Muscle layer of duodenum (tissue), 2 donors: ENCODE measurements at regions not wholly inside any gene's neighbourhood (a gene's known extent, or its start where the extent isn't known, plus 50 kb on each side); places are given as distances from the start of the nearest gene placed in this dataset.

Experiments used
- H3K27ac ChIP-seq: one replicate; pipeline ENCODE4 v1.7.0; 2013; ENCODE audit warnings: mild to moderate bottlenecking, low read length
- H3K27me3 ChIP-seq: one replicate; pipeline ENCODE4 v1.7.0; 2013; ENCODE audit warnings: low read depth, mild to moderate bottlenecking, control low read depth, low read length
- H3K36me3 ChIP-seq, 2 donors: one replicate each; pipeline ENCODE4 v1.7.0; 2013; ENCODE audit warnings: low read length in 2 of 2, control low read depth in 1 of 2, mild to moderate bottlenecking in 1 of 2; ENCODE audit not compliant: insufficient read depth in 2 of 2, control insufficient read depth in 1 of 2
- H3K4me1 ChIP-seq, 2 donors: one replicate each; pipeline ENCODE4 v1.7.0; 2013; ENCODE audit warnings: low read length in 2 of 2, mild to moderate bottlenecking in 2 of 2, control low read depth in 1 of 2, moderate library complexity in 1 of 2; ENCODE audit not compliant: insufficient read depth in 2 of 2, control insufficient read depth in 1 of 2
- H3K4me3 ChIP-seq, 2 donors: one replicate each; pipeline ENCODE4 v1.7.0; 2013; ENCODE audit warnings: low read length in 2 of 2, low read depth in 1 of 2, mild to moderate bottlenecking in 1 of 2
- H3K9me3 ChIP-seq, 2 donors: one replicate each; pipeline ENCODE4 v1.7.0; 2013; ENCODE audit warnings: low read length in 2 of 2, control low read depth in 1 of 2, mild to moderate bottlenecking in 1 of 2; ENCODE audit not compliant: control insufficient read depth in 1 of 2
- donor health status: healthy.

DNA sequence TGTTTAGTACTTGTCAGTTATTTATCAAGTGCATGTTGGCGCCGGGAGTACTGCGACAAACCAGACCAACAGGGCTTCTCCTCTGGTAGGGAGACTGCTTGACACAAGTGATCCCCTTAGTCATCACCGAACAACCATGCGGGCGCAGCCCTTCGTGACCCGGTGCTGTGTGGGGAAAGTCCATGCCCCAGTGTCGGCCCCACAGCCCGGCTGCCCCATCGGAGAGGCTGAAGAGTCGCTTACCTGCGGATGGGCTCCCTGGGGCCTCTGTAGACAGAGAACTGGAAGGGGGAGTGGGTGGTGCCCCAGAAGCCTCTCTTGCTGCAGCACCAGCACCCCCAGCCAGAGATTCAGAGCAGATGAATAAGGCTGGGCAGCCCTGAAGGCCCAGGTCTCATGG, 90.3 kb upstream of the PRR23E start:
- H3K4me3 ChIP-seq, result no peak overlapping the region
- H3K4me1 ChIP-seq, result no peaks in the 10 kb centered on the region
- no peak overlapping the region for H3K27ac ChIP-seq
- no peaks in the 10 kb centered on the region for H3K36me3 ChIP-seq
- H3K27me3 ChIP-seq, result no peaks in the 10 kb centered on the region
- H3K9me3 ChIP-seq, result no peaks in the 10 kb centered on the region

DNA sequence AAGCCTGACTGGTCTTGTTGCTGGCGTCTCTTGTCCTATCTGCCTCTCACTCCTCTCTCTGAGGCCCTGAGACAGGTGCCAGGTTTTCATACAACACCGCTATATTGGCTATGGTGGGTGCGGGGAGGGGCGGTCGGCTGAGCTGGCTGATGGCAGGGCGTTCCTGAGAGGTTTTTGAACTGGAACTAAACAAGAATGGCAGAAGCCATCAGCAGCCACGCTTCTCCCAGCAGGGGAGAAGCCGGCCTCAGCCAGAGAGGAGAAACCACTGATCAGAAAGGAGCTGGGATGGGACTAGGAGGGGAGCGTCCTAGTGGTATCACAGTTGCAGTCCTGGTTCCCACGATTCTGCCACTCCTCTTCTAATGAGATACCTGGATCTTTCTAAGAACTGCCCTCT, 89.9 kb upstream of the PRR23E start:
- no peaks in the 10 kb centered on the region for H3K4me1 ChIP-seq
- H3K27ac ChIP-seq, result no peak overlapping the region
- no peaks in the 10 kb centered on the region for H3K27me3 ChIP-seq
- no peaks in the 10 kb centered on the region for H3K9me3 ChIP-seq
- no peaks in the 10 kb centered on the region for H3K36me3 ChIP-seq
- no peak overlapping the region for H3K4me3 ChIP-seq

- no peaks in the 10 kb centered on the region for H3K36me3 ChIP-seq
- no peak overlapping the region for H3K4me3 ChIP-seq
- no peaks in the 10 kb centered on the region for H3K4me1 ChIP-seq
- H3K27ac ChIP-seq, result no peak overlapping the region
- no peaks in the 10 kb centered on the region for H3K9me3 ChIP-seq
- H3K27me3 ChIP-seq, result no peaks in the 10 kb centered on the region
Observed at GRCh38 chr3:127104586-127104985, 88.3 kb upstream of the PRR23E start.

DNA sequence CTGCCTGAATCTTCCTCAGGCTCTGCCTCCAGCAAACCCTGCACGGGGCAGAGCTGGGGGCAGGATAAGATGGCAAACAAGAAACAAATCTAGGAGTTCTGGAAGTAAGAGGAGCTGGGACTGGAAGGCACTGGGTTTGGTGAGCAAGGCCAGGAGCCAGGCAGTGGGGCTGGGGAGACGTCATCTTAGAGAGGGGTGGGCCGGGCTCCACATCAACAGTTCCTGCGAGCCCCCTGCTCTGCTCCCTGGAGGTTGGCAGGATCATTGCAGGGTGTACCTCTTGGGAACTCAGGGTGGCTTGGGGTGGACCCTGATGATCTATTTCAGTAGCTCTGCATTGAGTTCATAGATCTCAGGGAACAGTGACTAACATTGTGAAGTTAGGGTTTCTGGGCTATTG, 87.3 kb upstream of the PRR23E start:
- Histone ChIP-seq H3K9me3 (no peaks in the 10 kb centered on the region), H3K4me3 (no peak overlapping the region), H3K36me3 (no peaks in the 10 kb centered on the region), H3K27me3 (no peaks in the 10 kb centered on the region), H3K4me1 (no peaks in the 10 kb centered on the region), H3K27ac (no peak overlapping the region)

- no peak overlapping the region for H3K4me3 ChIP-seq
- H3K36me3 ChIP-seq, result no peaks in the 10 kb centered on the region
- no peaks in the 10 kb centered on the region for H3K4me1 ChIP-seq
- H3K27ac ChIP-seq, result no peak overlapping the region
- H3K27me3 ChIP-seq, result no peaks in the 10 kb centered on the region
- peaks cover 0 to 2% of the 10 kb centered on the region in 2 donors for H3K9me3 ChIP-seq
Observed at GRCh38 chr3:127106053-127106452, 86.9 kb upstream of the PRR23E start.

DNA sequence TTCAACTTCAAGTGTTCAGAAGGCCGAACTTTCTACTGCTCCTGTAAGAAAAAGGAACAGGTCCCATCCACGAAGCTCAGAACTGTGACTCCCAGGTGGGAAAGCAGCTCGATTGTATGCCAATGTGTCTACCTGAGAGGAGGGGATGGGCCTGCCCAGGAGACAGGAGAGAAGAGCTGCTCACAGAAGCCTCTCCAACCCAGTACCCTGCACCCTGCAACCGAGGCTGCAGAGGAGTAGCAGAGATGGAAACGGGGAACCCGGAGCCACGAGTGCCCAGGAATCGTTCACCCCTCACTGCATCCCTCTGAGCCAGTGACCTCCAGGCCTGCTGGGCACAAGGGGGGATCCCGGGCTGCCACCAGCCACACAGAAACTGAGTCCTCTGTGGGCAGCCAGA, 86.5 kb upstream of the PRR23E start:
- Histone ChIP-seq H3K27ac (no peak overlapping the region), H3K4me3 (no peak overlapping the region), H3K36me3 (no peaks in the 10 kb centered on the region), H3K4me1 (no peaks in the 10 kb centered on the region), H3K9me3 (peaks cover 0 to 6% of the 10 kb centered on the region in 2 donors), H3K27me3 (no peaks in the 10 kb centered on the region)

- no peak overlapping the region for H3K27ac ChIP-seq
- H3K36me3 ChIP-seq, result no peaks in the 10 kb centered on the region
- peaks cover under 1 to 11% of the 10 kb centered on the region in 2 donors for H3K9me3 ChIP-seq
- H3K4me3 ChIP-seq, result no peak overlapping the region
- no peaks in the 10 kb centered on the region for H3K27me3 ChIP-seq
- no peaks in the 10 kb centered on the region for H3K4me1 ChIP-seq
Observed at GRCh38 chr3:127107002-127107401, 85.9 kb upstream of the PRR23E start.

DNA sequence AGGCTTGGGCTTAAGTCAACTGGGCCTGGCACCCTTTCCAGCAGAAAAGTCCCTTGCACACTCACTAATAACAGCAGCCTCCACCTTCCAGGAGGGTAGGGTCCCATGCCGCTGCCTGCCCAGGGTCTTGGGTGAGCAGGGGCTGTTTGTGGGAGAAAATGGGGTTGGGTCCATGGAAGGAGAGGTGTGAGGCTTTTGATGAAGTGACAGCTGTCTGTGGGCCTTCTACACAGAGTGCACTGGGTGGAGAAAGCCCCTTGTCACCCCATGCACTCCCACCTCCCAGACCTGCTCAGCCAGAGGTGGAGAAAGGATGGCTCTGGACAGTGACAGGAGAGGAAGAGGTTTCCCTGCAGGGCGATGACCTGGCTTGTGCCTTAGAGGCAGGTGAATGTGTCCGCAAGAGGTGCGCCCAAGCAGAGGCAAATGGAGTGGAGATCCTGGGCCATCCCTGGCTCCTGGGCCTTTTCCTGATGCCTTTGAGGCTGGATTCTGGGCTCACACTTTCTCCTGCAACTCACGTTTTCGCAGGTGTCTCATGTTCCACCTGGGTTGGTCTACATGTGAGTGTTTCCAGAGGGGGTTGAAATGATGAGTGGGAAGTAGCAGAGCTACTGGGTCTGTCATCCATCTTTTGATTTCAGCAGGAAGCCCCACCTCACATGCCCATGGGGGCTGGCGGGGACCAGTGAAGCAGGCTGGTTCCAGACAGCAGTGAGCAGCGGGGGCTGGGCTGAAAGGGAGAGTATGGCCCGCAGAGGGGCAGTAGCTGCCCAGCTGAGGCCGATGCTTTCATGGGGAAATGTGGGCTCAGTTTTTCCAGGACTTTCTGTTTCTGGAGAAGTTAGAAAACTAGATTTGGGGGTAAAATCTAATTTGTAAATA, 85.2 kb upstream of the PRR23E start:
- no peaks in the 10 kb centered on the region for H3K36me3 ChIP-seq
- H3K4me3 ChIP-seq, result no peak overlapping the region
- H3K9me3 ChIP-seq, result peaks cover 7 to 19% of the 10 kb centered on the region in 2 donors
- no peaks in the 10 kb centered on the region for H3K4me1 ChIP-seq
- no peak overlapping the region for H3K27ac ChIP-seq
- no peaks in the 10 kb centered on the region for H3K27me3 ChIP-seq

DNA sequence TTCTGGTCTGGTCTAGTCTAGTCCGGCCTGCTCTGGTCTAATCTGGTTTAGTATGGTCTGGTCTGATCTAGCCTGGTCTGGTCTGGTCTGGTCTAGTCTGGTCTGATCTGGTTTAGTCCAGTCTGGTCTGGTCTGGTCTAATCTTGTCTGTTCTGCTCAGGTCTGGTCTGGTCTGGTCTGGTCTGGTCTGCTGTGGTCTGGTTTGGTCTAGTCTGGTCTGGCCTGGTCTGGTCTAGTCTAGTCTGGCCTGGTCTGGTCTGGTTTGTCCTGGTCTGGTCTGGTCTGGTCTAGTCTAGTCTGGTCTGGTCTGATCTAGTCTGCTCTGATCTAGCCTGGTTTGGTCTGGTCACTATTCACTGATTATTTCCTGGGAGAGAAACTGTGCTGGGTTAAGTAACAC, 84.1 kb upstream of the PRR23E start:
- H3K4me1 ChIP-seq, result no peaks in the 10 kb centered on the region
- no peak overlapping the region for H3K27ac ChIP-seq
- H3K4me3 ChIP-seq, result no peak overlapping the region

DNA sequence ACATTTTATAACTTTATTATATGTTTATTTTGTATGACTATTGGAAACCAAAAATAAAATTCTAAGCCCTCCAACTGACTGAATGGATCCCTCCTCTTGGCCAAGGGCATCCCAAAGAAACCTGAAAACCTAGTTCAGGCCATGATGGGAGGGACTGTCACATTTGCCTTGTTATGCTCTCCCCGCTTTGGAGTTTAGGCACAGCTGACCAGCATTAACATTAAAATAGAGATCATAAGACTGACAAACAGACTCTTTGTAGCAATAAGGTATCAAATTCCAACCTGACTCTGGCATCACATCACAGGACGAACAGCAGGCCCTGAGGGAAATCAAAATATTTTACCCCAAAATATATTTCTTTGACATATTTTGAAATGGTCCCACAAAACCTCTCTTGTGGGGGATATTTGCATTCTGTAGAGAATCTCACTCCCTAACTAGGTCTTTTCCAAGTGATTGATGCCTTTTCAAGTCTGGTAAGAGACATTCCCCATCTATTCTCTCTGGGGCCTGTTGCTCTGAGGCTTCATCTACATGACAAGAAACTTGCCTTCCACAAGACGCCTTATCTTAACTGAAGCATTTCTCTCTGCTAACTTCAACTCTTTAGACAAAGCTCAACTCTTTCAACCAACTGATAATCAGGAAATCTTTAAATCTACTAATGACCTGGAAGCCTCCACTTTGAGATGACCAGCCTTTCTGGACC, 81.8 kb upstream of the PRR23E start:
- Histone ChIP-seq H3K27ac (no peak overlapping the region), H3K36me3 (no peaks in the 10 kb centered on the region), H3K4me1 (no peaks in the 10 kb centered on the region), H3K27me3 (no peaks in the 10 kb centered on the region), H3K4me3 (no peak overlapping the region), H3K9me3 (peaks cover 11 to 26% of the 10 kb centered on the region in 2 donors)

More for the DNA sequence above, 84.1 kb upstream of the PRR23E start:
- H3K27me3 ChIP-seq, result no peaks in the 10 kb centered on the region
- H3K9me3 ChIP-seq, result peaks cover 11 to 26% of the 10 kb centered on the region in 2 donors
- no peaks in the 10 kb centered on the region for H3K36me3 ChIP-seq

GRCh38 chr3:127112796-127113570, 79.9 kb upstream of the PRR23E start:
- H3K4me3 ChIP-seq, result peak overlapping the region in 1 of 2 donors; percentile 10
- no peak overlapping the region for H3K27ac ChIP-seq
- H3K4me1 ChIP-seq, result no peaks in the 10 kb centered on the region
- H3K36me3 ChIP-seq, result no peaks in the 10 kb centered on the region
- no peaks in the 10 kb centered on the region for H3K27me3 ChIP-seq
- H3K9me3 ChIP-seq, result peaks cover 11 to 26% of the 10 kb centered on the region in 2 donors
